ENCODE measurements at regions not wholly inside any gene's neighbourhood (a gene's known extent, or its start where the extent isn't known, plus 50 kb on each side); places are given as distances from the start of the nearest gene placed in this dataset.

DNA sequence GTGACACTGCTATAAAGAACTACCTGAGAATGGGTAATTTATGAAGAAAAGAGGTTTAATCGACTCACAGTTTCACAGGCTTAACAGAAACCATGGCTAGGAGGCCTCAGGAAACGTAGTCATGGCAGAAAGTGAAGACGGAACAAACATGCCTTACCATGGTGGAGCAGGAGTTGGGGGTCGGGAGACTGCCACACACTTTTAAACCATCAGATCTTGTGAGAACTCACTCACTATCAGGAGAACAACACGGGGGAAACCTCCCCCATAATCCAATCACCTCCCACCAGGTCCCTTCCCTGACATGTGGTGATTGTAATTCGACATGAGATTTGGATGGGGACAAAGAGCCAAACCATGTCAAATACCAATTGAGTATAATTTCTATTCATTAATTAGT lies 2392.6 kb upstream of the C9orf72 start:
- TF ChIP-seq, protein P1, sequence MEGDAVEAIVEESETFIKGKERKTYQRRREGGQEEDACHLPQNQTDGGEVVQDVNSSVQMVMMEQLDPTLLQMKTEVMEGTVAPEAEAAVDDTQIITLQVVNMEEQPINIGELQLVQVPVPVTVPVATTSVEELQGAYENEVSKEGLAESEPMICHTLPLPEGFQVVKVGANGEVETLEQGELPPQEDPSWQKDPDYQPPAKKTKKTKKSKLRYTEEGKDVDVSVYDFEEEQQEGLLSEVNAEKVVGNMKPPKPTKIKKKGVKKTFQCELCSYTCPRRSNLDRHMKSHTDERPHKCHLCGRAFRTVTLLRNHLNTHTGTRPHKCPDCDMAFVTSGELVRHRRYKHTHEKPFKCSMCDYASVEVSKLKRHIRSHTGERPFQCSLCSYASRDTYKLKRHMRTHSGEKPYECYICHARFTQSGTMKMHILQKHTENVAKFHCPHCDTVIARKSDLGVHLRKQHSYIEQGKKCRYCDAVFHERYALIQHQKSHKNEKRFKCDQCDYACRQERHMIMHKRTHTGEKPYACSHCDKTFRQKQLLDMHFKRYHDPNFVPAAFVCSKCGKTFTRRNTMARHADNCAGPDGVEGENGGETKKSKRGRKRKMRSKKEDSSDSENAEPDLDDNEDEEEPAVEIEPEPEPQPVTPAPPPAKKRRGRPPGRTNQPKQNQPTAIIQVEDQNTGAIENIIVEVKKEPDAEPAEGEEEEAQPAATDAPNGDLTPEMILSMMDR (conservative IDR thresholded peaks at IDR 0.05 in 1 of 2, IDR thresholded peaks at IDR 0.05 in 1 of 2; ENCODE audit: extremely low read depth in 1 of 2, insufficient read depth in 1 of 2, low read depth in 1 of 2, low read length in 2 of 2) = no peak
- TF ChIP-seq EZH2 (IDR thresholded peaks at IDR 0.05; ENCODE audit: borderline replicate concordance, low read length) = no peak

All from mammary epithelial cell (primary cell).